NT2/D1 (cell line): ENCODE measurements at regions not wholly inside any gene's neighbourhood (a gene's known extent, or its start where the extent isn't known, plus 50 kb on each side); places are given as distances from the start of the nearest gene placed in this dataset.
"Not testable (repeated sequence)": the region's sequence is repeated elsewhere in the genome, so short reads cannot be mapped to it uniquely, and the experiment has no call there.

Source experiments
- YY1 ChIP-seq: IDR thresholded peaks from 2 replicates; pipeline ENCODE4 v1.6.1; 2011; ENCODE audit not compliant: insufficient read length, insufficient read depth
- ZNF274 ChIP-seq: IDR thresholded peaks from 2 replicates; pipeline ENCODE4 v1.6.1; 2011; ENCODE audit warnings: mild to moderate bottlenecking, low read depth, low read length

- TF ChIP-seq YY1, ZNF274: not testable (repeated sequence)
Measured at GRCh38 chr12:105898271-105898670, 240.5 kb downstream of the NUAK1 start.
